ENCODE measurements at regions not wholly inside any gene's neighbourhood (a gene's known extent, or its start where the extent isn't known, plus 50 kb on each side); places are given as distances from the start of the nearest gene placed in this dataset.

GRCh38 chr4:149168645-149169044, 647.0 kb downstream of the IQCM start:
- no peak overlapping the region for H3K27ac ChIP-seq (ENCODE audit: low read depth, low read length, severe bottlenecking)
- H3K4me3 ChIP-seq (ENCODE audit: extremely low read depth, insufficient read depth, low read length, poor library complexity, severe bottlenecking), result no peak overlapping the region
- no CpG with 5 or more reads among the region's 2 CpGs for WGBS, 2 experiments (ENCODE audit: insufficient coverage in 2 of 2)
- H3K36me3 ChIP-seq (ENCODE audit: control insufficient read depth, insufficient read depth, low read length), result no peaks in the 10 kb centered on the region
- no peaks in the 10 kb centered on the region for H3K9me3 ChIP-seq (ENCODE audit: control insufficient read depth, low read length)
- H3K4me1 ChIP-seq (ENCODE audit: control insufficient read depth, insufficient read depth, low read length, poor library complexity, severe bottlenecking), result peaks cover 12% of the 10 kb centered on the region

GRCh38 chr4:149166876-149167275, 648.8 kb downstream of the IQCM start:
- Histone ChIP-seq H3K36me3 (ENCODE audit: control insufficient read depth, insufficient read depth, low read length) (no peaks in the 10 kb centered on the region), H3K4me1 (ENCODE audit: control insufficient read depth, insufficient read depth, low read length, poor library complexity, severe bottlenecking) (peaks cover 12% of the 10 kb centered on the region), H3K9me3 (ENCODE audit: control insufficient read depth, low read length) (no peaks in the 10 kb centered on the region), H3K4me3 (ENCODE audit: extremely low read depth, insufficient read depth, low read length, poor library complexity, severe bottlenecking) (no peak overlapping the region), H3K27ac (ENCODE audit: low read depth, low read length, severe bottlenecking) (no peak overlapping the region)
- 68 to 79% methylated on average over 2 of the region's 2 CpGs for WGBS, 2 experiments (ENCODE audit: insufficient coverage in 2 of 2)

- no peak overlapping the region for H3K4me3 ChIP-seq (ENCODE audit: extremely low read depth, insufficient read depth, low read length, poor library complexity, severe bottlenecking)
- no peak overlapping the region for H3K27ac ChIP-seq (ENCODE audit: low read depth, low read length, severe bottlenecking)
- no peaks in the 10 kb centered on the region for H3K36me3 ChIP-seq (ENCODE audit: control insufficient read depth, insufficient read depth, low read length)
- H3K9me3 ChIP-seq (ENCODE audit: control insufficient read depth, low read length), result no peaks in the 10 kb centered on the region
- peaks cover 12% of the 10 kb centered on the region for H3K4me1 ChIP-seq (ENCODE audit: control insufficient read depth, insufficient read depth, low read length, poor library complexity, severe bottlenecking)
- WGBS, 2 experiments (ENCODE audit: insufficient coverage in 2 of 2), result no CpG with 5 or more reads among the region's 1 CpG
Observed at GRCh38 chr4:149166365-149166764, 649.3 kb downstream of the IQCM start.

- WGBS, 2 experiments (ENCODE audit: insufficient coverage in 2 of 2), result 38% methylated on average over 2 of the region's 3 CpGs; no CpG with 5 or more reads in 1 of the 2 experiments
Observed at GRCh38 chr4:149164282-149164681, 651.4 kb downstream of the IQCM start.

GRCh38 chr4:149161247-149161646, 654.4 kb downstream of the IQCM start:
- Histone ChIP-seq H3K27ac (ENCODE audit: low read depth, low read length, severe bottlenecking) (no peak overlapping the region), H3K4me3 (ENCODE audit: extremely low read depth, insufficient read depth, low read length, poor library complexity, severe bottlenecking) (no peak overlapping the region), H3K36me3 (ENCODE audit: control insufficient read depth, insufficient read depth, low read length) (no peaks in the 10 kb centered on the region), H3K9me3 (ENCODE audit: control insufficient read depth, low read length) (no peaks in the 10 kb centered on the region), H3K4me1 (ENCODE audit: control insufficient read depth, insufficient read depth, low read length, poor library complexity, severe bottlenecking) (peaks cover 5% of the 10 kb centered on the region)

More at GRCh38 chr4:149164282-149164681, 651.4 kb downstream of the IQCM start:
- H3K4me1 ChIP-seq (ENCODE audit: control insufficient read depth, insufficient read depth, low read length, poor library complexity, severe bottlenecking), result peaks cover 12% of the 10 kb centered on the region
- no peak overlapping the region for H3K27ac ChIP-seq (ENCODE audit: low read depth, low read length, severe bottlenecking)
- no peaks in the 10 kb centered on the region for H3K9me3 ChIP-seq (ENCODE audit: control insufficient read depth, low read length)
- no peaks in the 10 kb centered on the region for H3K36me3 ChIP-seq (ENCODE audit: control insufficient read depth, insufficient read depth, low read length)
- no peak overlapping the region for H3K4me3 ChIP-seq (ENCODE audit: extremely low read depth, insufficient read depth, low read length, poor library complexity, severe bottlenecking)

- no CpG with 5 or more reads among the region's 2 CpGs for WGBS, 2 experiments (ENCODE audit: insufficient coverage in 2 of 2)
- Histone ChIP-seq H3K4me1 (ENCODE audit: control insufficient read depth, insufficient read depth, low read length, poor library complexity, severe bottlenecking) (peaks cover 4% of the 10 kb centered on the region), H3K27ac (ENCODE audit: low read depth, low read length, severe bottlenecking) (no peak overlapping the region), H3K4me3 (ENCODE audit: extremely low read depth, insufficient read depth, low read length, poor library complexity, severe bottlenecking) (no peak overlapping the region), H3K36me3 (ENCODE audit: control insufficient read depth, insufficient read depth, low read length) (no peaks in the 10 kb centered on the region), H3K9me3 (ENCODE audit: control insufficient read depth, low read length) (no peaks in the 10 kb centered on the region)
Observed at GRCh38 chr4:149160370-149160769, 655.3 kb downstream of the IQCM start.

GRCh38 chr4:149158817-149159216, 656.8 kb downstream of the IQCM start:
- Histone ChIP-seq H3K9me3 (ENCODE audit: control insufficient read depth, low read length) (no peaks in the 10 kb centered on the region), H3K36me3 (ENCODE audit: control insufficient read depth, insufficient read depth, low read length) (no peaks in the 10 kb centered on the region), H3K4me1 (ENCODE audit: control insufficient read depth, insufficient read depth, low read length, poor library complexity, severe bottlenecking) (no peaks in the 10 kb centered on the region), H3K4me3 (ENCODE audit: extremely low read depth, insufficient read depth, low read length, poor library complexity, severe bottlenecking) (no peak overlapping the region), H3K27ac (ENCODE audit: low read depth, low read length, severe bottlenecking) (no peak overlapping the region)
- 67% methylated on average over 1 of the region's 3 CpGs; no CpG with 5 or more reads in 1 of the 2 experiments for WGBS, 2 experiments (ENCODE audit: insufficient coverage in 2 of 2)

GRCh38 chr4:149145803-149146202, 669.8 kb downstream of the IQCM start:
- Histone ChIP-seq H3K36me3 (ENCODE audit: control insufficient read depth, insufficient read depth, low read length) (no peaks in the 10 kb centered on the region), H3K9me3 (ENCODE audit: control insufficient read depth, low read length) (no peaks in the 10 kb centered on the region), H3K4me3 (ENCODE audit: extremely low read depth, insufficient read depth, low read length, poor library complexity, severe bottlenecking) (no peak overlapping the region), H3K4me1 (ENCODE audit: control insufficient read depth, insufficient read depth, low read length, poor library complexity, severe bottlenecking) (no peaks in the 10 kb centered on the region), H3K27ac (ENCODE audit: low read depth, low read length, severe bottlenecking) (no peak overlapping the region)
- 88% methylated on average over 1 of the region's 2 CpGs; no CpG with 5 or more reads in 1 of the 2 experiments for WGBS, 2 experiments (ENCODE audit: insufficient coverage in 2 of 2)

- H3K4me1 ChIP-seq (ENCODE audit: control insufficient read depth, insufficient read depth, low read length, poor library complexity, severe bottlenecking), result no peaks in the 10 kb centered on the region
- WGBS, 2 experiments (ENCODE audit: insufficient coverage in 2 of 2), result 80 to 93% methylated on average over 1 of the region's 1 CpG
- H3K36me3 ChIP-seq (ENCODE audit: control insufficient read depth, insufficient read depth, low read length), result no peaks in the 10 kb centered on the region
- H3K4me3 ChIP-seq (ENCODE audit: extremely low read depth, insufficient read depth, low read length, poor library complexity, severe bottlenecking), result no peak overlapping the region
- no peaks in the 10 kb centered on the region for H3K9me3 ChIP-seq (ENCODE audit: control insufficient read depth, low read length)
- H3K27ac ChIP-seq (ENCODE audit: low read depth, low read length, severe bottlenecking), result no peak overlapping the region
Observed at GRCh38 chr4:149144060-149144459, 671.6 kb downstream of the IQCM start.

GRCh38 chr4:149141391-149141790, 674.3 kb downstream of the IQCM start:
- no CpG with 5 or more reads among the region's 2 CpGs for WGBS, 2 experiments (ENCODE audit: insufficient coverage in 2 of 2)
- Histone ChIP-seq H3K4me3 (ENCODE audit: extremely low read depth, insufficient read depth, low read length, poor library complexity, severe bottlenecking) (no peak overlapping the region), H3K4me1 (ENCODE audit: control insufficient read depth, insufficient read depth, low read length, poor library complexity, severe bottlenecking) (no peaks in the 10 kb centered on the region), H3K27ac (ENCODE audit: low read depth, low read length, severe bottlenecking) (no peak overlapping the region), H3K9me3 (ENCODE audit: control insufficient read depth, low read length) (no peaks in the 10 kb centered on the region), H3K36me3 (ENCODE audit: control insufficient read depth, insufficient read depth, low read length) (no peaks in the 10 kb centered on the region)

- WGBS, 2 experiments (ENCODE audit: insufficient coverage in 2 of 2), result 80% methylated on average over 1 of the region's 2 CpGs; no CpG with 5 or more reads in 1 of the 2 experiments
- Histone ChIP-seq H3K36me3 (ENCODE audit: control insufficient read depth, insufficient read depth, low read length) (no peaks in the 10 kb centered on the region), H3K4me1 (ENCODE audit: control insufficient read depth, insufficient read depth, low read length, poor library complexity, severe bottlenecking) (no peaks in the 10 kb centered on the region), H3K9me3 (ENCODE audit: control insufficient read depth, low read length) (no peaks in the 10 kb centered on the region), H3K27ac (ENCODE audit: low read depth, low read length, severe bottlenecking) (no peak overlapping the region), H3K4me3 (ENCODE audit: extremely low read depth, insufficient read depth, low read length, poor library complexity, severe bottlenecking) (no peak overlapping the region)
Observed at GRCh38 chr4:149140841-149141240, 674.8 kb downstream of the IQCM start.

Data from mesodermal cell (in vitro differentiated cells).